ENCODE measurements at regions not wholly inside any gene's neighbourhood (a gene's known extent, or its start where the extent isn't known, plus 50 kb on each side); places are given as distances from the start of the nearest gene placed in this dataset.
"Not testable (repeated sequence)": the region's sequence is repeated elsewhere in the genome, so short reads cannot be mapped to it uniquely, and the experiment has no call there.

DNA sequence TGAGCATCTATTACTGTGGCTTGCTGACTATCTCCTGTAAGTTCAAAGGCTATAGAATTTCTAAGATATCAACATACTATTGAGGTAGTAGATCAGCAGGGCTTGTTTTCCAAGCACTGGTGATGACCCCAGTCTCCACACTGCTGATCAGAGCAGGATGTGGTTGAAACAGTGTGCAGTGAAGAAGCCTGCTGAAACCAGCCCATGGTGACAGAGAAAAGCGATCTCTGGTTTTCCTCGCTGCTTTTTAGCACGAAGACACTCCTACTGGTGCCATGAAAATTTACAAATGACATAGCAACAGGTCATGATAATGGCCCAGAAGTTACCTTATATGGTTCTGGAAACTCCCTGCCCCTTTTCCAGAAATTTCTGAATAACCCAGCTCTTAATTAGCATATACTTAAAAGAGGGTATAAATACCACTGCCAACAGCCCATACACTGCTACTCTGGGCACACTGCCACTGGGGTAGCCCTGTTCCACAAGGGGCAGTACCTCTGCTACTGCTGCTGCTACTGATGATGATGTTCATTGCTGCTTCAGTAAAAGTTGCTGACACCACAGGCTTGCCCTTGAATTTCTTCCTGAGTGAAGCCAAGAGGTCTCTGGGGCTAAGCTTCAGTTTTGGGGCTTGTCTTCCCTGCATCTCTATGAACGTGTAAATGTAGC lies 1689.5 kb upstream of the PCDH10 start:
- DNase-seq (ENCODE audit: low read depth), result no peak

DNA sequence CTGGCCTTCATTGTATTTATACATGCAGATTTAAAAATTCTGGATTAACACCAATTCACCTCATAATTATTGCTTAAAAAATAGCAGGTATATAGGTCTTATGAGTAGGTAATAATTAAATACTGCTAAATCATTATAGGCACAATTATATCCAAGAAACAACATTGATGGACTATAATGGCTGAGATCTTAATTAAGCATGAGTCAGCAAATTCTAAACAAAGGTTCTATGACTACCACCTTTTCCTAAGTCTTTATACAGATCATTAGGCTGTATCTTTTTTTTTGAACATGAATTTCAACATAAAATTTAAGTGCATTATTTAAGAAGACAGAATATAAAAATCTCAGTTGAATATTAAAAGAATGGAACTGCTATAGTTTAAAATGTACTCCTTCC lies 1678.7 kb upstream of the PCDH10 start:
- no peak for DNase-seq (ENCODE audit: low read depth)

DNA sequence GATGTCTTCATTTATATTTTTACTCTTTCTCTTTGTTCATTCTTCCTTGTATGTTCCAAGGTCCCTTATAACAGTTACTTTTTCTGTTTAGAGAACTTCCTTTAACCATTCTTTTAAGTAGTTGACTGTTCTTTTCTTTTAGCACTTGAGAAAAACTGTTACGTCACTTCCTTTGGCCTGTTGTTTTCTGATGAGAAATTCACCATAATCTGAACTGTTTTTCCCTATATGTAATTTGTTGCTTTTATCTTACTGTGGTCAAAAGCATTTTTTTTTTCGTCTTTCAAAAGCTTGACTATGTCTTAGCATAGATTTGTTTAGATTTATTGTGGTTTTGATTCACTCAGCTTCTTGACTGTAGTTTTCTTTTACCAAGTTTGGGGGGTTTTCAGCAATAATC lies 1660.3 kb upstream of the PCDH10 start:
- no peak for DNase-seq (ENCODE audit: low read depth)

DNA sequence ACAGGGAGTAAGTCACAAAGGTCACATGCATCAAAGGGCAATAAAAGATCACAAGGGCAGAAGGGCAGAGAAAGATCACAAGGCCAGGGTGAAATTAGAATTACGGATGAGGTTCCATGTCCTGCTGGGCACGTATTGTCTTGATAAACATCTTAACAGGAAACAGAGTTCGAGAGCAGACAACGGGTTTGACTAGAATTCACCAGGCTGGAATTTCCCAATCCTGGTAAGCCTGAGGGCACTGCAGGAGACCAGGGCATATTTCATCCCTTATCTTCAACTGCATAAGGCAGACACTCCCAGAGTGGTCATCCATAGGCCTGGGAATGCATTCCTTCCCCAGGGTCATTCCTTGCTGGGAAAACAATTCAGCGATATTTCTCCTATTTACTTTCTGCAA lies 1652.9 kb upstream of the PCDH10 start:
- not testable (repeated sequence) for DNase-seq (ENCODE audit: low read depth)

DNA sequence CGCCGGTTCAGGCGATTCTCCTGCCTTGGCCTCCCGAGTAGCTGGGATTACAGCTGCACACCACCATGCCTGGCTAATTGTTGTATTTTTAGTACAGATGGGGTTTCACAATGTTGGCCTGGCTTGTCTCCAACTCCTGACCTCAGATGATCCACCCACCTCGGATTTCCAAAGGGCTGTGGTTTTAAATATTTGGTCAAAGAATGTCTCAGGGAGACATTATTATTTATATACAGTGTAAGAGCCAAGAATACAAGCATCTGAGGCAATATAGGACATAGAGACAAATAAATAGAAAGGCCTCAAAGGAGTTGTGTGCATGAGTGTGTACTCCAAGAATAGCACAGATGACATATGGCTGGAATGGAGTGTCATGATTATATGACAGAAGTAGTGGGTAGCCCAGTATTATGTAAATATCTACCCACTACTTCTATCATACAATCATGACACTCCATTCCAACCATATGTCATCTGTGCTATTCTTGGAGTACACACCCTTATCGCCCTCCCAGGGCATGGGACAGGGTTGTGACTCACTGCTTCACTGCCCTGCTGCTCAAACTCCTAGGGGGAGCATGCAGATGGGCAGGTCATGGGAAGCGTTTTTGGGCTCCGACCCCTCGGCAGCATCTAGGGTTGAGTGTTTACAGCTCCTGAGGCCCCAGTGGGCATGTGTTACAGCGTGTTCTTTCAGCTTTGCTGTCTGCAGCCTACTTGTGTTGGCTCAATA lies 1649.8 kb upstream of the PCDH10 start:
- DNase-seq (ENCODE audit: low read depth), result peak; percentile 30

DNA sequence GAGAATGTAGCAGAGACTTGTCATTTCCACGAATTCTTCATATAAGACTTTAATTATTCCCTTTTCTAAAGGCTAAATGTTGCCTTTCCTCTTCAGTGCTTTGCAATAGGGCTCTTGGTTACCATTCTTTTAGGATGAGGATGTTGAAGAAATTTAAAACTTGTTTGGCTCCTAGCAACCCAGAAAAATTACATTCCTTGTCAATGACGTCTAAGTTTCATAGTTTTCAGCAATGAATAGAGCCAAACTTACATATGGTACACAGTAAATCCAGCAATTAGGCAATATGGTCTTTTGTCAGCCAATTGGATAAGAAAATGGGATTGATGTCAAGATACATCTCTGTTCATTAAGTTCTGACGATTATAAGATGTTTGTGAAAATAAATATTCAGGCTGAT lies 1639.6 kb upstream of the PCDH10 start:
- DNase-seq (ENCODE audit: low read depth), result peak; percentile 9

DNA sequence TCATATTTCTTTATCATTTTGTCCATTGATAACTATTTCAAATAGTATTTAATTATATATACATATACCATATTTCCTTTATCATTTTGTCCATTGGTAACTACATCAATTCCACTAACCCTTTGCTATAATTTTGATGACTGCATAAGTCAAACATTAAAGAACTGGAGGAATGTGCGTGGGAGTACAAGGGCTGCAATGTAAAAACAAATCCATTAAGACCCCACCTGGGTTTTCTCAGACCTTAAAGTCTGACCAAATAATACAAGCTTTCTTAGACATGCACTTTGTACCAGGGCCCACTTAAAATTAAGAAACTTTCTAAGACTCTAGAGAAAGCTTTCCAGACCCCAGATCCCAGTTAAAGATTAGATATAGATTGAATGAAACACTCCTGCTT lies 1622.4 kb upstream of the PCDH10 start:
- DNase-seq (ENCODE audit: low read depth), result no peak

DNA sequence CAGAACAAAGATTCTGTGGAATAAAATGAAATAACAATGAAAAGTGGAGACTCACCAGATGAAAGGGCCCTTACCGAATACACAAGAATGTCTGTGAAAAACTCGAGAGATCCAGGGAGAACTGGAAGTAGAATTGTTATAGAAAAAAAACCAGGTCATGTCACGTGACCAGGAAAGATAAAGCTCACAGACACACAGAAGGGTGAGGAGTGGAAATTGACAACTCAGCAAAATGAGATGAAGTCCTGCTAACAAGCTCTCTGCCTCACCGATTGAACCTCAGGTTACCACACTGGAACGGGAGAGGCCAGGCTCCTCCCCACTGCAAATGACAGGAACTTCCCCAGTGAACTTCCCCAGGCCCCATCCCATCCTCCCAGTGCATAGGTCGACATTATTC lies 1618.0 kb upstream of the PCDH10 start:
- DNase-seq (ENCODE audit: low read depth), result no peak

DNA sequence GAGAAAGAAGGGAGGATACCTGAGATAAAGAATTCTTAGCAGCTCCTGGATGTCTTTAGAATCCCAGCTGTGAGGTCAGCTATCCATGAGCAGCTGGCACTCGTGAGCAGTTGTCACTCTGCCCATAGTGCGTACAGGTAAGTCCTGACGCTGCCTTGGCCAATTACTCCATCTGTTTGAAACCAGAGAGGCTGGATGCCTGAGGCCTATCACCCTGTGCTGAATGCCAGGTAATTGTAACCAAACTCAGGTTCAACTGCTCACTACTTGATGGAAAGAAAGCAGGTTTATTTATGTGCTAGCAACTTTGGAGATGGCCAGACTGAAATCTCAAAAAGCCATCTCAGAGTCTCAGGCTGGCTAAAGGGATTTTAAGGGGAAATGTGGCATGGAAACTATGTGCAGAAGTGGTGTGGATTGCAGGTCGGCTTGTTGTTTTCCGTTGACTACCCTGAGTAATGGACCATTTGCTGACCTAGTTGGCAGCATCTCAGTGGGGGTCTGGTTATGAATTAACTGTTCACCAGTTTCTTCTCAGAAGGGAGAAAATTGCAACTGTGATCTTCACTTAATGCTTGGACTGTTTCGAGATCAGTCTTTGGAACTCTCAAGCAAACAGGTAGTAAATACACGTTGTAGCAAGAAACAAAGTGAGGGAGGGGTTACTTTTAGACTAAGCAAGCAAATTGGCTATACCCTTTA lies 1614.0 kb upstream of the PCDH10 start:
- no peak for DNase-seq (ENCODE audit: low read depth)

DNA sequence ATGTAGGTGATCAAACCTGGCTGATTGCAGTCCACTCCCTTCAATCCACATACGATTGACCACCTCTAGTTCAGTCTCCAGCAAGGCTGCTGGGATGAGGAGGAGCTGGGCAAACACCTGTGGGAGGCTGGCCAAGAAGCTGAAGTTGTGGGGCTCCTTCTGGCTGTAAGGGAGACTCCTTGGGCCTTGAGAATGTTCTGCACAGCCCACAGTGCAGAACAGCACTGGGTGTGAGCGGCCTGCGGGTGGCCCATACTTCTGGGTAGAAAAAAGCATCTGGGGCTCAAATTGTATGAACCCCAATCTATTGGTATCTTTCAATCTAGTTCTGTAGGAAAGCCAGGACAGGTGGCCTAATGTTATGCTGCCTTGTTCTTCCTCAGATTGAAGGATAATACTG lies 1608.8 kb upstream of the PCDH10 start:
- no peak for DNase-seq (ENCODE audit: low read depth)

DNA sequence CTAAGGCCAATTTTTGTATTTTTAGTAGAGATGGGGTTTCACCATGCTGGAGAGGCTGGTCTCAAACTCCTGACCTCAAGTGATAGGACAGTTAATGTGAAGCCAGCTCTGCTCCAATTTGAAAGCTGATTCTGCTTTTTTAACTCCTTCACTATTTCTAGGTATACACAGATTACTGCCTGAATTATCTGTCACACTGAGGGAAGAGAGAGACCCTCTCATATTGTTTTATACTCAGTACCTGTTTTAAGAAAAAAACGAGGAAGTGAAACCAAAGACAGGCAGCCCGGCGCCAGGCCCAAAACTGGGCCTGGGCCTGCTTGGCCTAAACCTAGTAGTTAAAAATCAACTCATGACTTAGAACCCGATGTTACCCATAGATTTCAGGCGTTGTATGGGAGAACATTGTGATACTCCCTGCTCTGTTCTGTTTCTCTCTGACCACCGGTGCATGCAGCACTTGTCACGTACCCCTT lies 1601.5 kb upstream of the PCDH10 start:
- no peak for DNase-seq (ENCODE audit: low read depth)

DNA sequence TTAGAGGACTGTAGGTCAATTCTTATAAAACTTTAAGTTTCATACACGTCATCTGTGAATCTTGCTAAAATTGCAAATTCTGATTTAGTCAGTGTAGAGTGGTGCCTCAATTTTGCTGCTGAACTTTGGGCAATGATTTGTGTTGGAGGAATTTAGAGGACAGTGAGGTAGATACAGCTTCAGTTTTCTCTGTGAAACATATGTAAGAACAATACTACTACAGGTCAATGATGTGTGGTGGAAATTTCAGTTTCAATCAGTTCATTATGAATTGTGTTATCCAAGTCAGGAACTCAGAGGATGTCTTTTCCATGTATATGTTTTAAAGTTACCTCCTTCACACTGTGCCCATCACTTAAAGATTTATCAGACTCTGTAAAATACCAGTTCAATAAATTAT lies 1597.8 kb upstream of the PCDH10 start:
- no peak for DNase-seq (ENCODE audit: low read depth)

DNA sequence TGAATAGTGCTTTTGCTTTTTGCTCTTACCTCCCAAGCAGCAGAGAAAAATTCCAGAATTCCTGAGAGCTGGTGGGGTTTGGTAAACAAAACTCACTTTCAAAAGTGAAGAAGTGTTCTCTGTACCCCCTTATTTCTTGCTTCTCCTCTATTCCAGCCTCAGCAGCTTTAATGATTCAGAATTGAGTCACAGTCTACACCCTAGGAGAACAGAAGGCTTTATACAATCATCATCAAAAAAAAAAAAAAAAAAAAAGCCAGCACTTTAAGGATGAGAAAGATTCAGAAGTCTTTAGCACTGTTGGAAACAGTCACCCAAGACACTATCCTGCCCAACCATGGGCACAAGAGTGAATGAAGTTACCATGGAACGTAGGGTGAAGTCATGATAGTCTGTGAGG lies 1583.1 kb upstream of the PCDH10 start:
- DNase-seq (ENCODE audit: low read depth), result no peak

DNA sequence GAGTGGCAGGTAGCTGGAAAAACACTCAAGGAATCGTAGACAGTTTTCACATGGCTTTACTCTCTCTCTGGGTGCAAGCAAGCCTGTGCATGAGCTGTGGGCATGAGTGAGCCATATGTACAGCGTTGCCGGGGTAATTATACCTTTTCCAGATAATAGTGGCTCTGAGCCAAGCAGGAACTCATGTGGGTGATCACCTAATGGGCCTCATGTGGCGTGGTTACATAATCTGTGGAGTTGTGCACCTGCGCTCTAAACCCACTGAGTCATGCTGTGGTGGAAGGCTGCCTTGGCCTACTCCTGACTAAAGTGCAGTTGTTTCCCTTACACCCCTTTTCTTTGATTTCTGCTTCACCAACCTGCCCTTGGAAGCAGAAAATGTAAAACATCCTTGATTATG lies 1564.5 kb upstream of the PCDH10 start:
- no peak for DNase-seq (ENCODE audit: low read depth)

DNA sequence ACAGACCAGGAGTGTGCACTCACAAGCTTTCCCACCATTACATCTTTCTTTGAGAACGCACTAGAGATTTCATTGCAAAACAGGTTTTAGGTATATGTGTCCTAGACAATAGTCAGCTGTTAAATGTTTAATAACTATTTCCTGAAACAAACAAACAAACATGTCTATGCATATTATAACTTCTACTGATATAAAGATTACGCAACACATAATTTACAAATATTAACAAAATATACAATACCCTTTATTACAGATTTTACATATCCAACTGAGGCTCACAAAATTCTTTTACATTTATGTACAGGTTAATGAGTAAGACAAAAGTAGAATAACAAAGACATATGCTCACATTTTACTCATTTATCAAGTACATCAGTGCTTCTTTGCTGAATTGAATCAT lies 1554.0 kb upstream of the PCDH10 start:
- no peak for DNase-seq (ENCODE audit: low read depth)

DNA sequence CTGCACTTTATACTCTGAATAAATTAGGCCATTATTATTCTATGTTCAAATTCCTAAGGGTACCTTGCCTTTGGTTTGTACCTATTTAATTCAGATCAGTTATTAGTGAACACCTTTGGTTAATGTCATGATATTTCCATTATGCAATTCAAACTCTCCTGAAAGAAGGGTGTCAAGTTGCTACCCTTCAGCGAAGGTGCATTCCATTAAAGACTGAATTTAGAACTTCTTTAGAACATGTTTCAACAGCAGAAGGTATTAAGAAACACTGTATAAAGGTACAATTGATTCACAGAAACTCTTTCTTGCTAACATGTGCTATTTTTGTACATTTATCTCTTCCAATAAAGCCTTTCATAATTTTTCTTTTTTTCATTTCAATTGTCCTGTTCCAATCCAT lies 1545.4 kb upstream of the PCDH10 start:
- DNase-seq (ENCODE audit: low read depth), result no peak

DNA sequence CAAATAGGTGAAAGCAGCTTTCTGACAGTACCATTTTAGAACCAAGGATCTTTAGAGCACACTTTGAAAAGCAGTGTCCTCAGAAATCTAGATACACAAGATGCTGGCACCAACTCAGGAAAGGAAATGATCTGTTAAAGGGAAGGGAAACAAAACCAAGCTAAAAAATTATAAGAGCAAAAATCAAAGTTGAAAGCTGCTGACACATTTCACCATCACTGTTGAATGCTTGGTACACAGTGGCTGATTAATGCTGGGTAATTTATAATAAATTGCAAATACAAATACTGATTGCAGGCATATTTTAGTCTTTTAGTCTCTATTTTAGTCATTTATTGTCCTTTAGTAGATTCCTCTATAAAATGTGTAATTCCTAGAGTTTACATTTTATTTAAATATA lies 1540.1 kb upstream of the PCDH10 start:
- DNase-seq (ENCODE audit: low read depth), result no peak

DNA sequence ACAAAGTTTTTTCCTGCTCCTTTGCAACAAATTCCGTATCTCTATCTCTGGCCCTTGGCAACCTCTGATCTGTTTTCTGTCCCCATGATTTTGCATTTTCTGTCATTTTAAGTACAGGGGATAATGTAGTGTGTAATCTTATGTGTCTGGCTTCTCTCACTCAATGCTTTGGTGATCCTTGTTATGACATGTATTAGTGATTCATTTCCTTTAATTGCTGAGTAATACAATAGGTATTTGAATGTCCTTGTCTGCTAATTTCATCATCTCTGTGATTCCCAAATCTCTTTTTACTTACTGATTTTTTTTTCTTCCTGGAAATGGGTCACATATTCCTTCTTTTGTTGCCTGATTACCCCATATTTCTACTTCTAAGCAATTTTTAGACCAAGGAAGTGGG lies 1538.6 kb upstream of the PCDH10 start:
- DNase-seq (ENCODE audit: low read depth), result peak; percentile 10

DNA sequence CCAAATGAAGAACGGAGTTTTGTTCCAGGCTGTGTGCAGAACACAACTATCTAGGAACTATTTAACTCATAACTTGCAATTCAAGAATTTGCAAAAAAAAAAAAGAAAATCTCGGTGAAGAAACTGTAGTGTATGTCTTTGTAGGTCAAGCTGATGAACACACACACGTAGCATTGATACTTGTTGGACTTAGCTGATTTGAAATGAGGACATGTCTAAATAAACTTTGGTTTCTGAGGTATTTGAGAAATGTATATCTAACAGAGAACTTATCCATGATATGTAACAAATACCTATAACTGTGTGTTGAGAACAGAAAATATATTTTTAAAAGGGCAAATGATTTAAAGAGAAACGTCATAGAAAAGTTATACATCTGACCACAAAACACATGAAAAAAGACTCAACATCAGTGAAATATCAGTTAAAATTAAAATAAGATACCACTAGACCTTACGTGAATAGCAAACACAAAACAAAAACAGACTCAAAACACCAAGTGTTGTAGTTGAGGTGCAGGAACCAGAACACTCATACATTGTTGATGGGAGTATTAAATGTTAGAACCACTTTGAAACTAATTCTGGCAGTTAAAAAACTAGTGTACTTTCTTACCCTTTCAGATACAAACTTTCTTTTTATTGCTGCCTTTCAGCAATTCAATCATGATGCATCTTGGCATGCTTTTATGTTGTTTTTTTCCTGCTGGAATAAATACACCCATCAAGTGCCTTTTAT lies 1535.8 kb upstream of the PCDH10 start:
- no peak for DNase-seq (ENCODE audit: low read depth)

DNA sequence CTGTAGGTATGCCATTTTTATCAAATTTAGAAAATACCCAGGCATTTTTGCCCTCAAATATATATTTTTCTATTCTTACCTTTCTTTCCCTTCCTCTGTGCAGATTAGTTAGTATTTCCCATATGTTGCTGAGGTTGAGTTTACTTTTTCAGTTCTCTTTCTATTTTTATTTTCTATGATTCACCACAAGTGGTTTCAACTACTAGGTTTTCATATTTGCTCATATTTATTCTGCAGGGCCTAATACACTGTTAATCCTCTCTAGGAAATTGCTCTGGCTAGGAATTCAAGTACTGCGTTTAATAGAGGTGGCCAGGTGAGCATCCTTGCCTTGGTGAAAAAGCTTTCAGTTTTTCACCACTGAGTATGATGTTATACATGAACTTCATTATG lies 1535.3 kb upstream of the PCDH10 start:
- DNase-seq (ENCODE audit: low read depth), result no peak

DNA sequence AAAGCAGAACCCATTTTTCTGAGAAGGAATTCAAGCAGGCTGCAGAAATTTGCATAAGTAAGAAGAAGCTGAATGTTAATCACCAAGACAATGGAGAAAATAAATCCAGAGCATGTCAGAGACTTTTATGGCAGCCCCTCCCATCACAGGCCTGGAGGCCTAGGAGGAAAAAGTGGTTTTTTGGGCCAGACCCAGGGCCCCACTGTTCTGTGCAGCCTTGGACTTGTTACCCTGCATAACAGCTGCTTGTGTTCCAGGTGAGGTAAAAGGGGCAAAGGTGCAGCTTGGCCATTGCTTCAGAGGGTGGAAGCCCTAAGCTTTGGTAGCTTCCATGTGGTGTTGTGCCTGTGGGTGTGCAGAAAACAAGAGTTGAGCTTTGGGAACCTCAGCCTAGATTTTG lies 1516.2 kb upstream of the PCDH10 start:
- no peak for DNase-seq (ENCODE audit: low read depth)

DNA sequence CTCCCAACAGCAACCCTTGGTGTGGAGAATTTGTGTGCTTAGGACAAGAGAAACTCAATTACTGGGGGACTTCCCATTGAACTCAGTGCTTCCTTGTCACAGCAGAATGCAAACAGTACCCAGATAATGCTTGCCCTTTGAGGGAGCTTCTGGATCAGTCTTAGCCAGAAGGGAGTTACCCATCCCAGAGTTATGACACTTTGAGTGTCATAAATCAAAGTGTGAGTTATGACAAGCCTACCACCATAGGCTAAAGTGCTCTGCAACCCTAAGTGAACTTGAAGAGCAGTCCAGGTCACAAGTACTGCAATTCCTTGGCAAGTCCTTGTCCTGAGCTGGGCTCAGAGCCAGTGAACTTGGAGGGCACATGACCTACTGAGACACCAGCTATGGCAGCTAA lies 1513.9 kb upstream of the PCDH10 start:
- DNase-seq (ENCODE audit: low read depth), result no peak

DNA sequence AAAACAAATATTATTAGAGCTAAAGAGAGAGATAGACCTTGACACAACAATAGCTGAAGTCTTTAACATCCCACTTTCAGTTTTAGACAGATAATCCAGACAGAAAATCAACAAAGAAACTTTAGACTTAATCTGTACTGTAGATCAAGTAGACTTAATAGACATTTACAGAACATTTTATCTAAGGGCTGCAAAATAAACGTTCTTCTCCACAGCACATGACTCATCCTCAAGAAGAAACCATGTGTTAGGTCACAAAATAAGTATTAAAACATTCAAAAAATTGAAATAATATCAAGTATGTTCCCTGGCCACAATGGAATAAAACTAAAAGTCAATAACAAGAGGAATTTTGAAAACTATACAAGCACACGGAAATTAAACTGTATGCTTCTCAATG lies 1510.3 kb upstream of the PCDH10 start:
- DNase-seq (ENCODE audit: low read depth), result no peak

Data from GM04503 (cell line).